ENCODE measurements at regions not wholly inside any gene's neighbourhood (a gene's known extent, or its start where the extent isn't known, plus 50 kb on each side); places are given as distances from the start of the nearest gene placed in this dataset.

DNA sequence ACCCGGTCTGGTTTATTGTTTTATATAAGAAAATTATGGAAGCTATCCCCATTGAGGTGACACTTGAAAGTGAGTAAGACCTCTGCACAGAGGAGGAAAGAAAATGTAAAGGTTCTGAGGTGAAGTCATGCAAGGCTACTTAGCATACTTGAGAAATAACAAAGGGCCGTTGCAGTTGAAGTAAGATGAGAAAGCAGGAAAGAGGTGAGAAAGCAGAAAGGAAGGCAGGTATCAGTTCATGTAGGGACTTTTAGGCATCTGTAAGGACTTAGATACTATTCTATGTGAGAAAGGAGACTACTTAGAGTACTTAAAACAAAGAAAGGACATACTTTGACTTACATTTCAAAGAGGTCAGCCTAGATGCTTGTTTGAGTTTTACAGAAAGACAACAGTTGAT, 84.7 kb downstream of the CASP12 start:
- FAIRE-seq (no peak), DNase-seq (ENCODE audit: low read depth, low spot score) (no peak)

DNA sequence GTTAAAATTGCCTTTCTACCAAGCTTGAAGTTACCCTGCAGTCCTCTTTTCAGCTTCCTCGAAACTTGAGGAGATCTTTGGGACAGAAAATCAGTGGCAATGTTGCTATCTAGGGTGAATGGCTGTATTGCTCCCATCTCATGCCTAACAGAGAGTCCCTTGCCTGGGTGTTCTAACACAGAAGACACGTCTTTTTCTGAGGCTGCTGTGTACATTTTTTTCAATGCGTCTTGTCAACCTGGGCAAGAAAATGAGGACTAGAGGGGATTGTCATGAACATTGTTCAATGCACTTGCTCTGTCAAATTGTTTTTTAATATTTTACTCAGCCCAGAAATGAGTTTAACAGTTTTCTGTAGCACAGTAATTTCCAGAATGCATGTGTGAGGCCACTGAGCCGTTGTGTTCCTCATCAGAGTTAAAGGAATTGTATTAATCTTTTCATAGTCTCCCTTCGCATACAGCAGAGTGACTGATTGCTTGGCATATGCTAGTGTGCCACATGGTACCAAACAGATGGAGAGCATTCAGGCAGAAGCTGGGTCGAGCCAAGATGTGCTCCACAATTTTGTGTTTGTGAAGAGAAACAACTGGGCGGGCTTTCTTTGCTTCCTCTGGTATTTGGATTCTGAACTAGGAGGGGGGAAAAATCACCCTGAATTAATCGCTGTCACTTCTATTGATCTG, 86.0 kb downstream of the CASP12 start:
- dilution Hi-C loops (cut with MboI; ENCODE audit: extremely low pct_ligation_motif_present, low sequenced_read_pairs), result no loop called here
- DNase-seq (ENCODE audit: low read depth, low spot score) (no peak), FAIRE-seq (no peak)
- H3K9me3 ChIP-seq (ENCODE audit: control insufficient read depth, low read depth, low read length), result no peaks in the 10 kb centered on the region
- no peak overlapping the region for H3K9ac ChIP-seq (ENCODE audit: control insufficient read depth, extremely low read depth, insufficient read depth, low read length)
- no peak overlapping the region for H3K4me3 ChIP-seq (ENCODE audit: control insufficient read depth in 2 of 3, extremely low read depth in 1 of 3, insufficient read depth in 2 of 3, low read depth in 1 of 3, low read length in 3 of 3)
- no peaks in the 10 kb centered on the region for H4K20me1 ChIP-seq (ENCODE audit: control insufficient read depth, extremely low read depth, insufficient read depth, low read length)
- H3K79me2 ChIP-seq (ENCODE audit: control insufficient read depth, insufficient read depth, low read length), result no peaks in the 10 kb centered on the region
- H3K4me1 ChIP-seq (ENCODE audit: control insufficient read depth, extremely low read depth, insufficient read depth, low read length), result no peaks in the 10 kb centered on the region
- H3K9me1 ChIP-seq (ENCODE audit: control insufficient read depth, extremely low read depth, insufficient read depth, low read length), result no peaks in the 10 kb centered on the region
- TF ChIP-seq, protein P1, sequence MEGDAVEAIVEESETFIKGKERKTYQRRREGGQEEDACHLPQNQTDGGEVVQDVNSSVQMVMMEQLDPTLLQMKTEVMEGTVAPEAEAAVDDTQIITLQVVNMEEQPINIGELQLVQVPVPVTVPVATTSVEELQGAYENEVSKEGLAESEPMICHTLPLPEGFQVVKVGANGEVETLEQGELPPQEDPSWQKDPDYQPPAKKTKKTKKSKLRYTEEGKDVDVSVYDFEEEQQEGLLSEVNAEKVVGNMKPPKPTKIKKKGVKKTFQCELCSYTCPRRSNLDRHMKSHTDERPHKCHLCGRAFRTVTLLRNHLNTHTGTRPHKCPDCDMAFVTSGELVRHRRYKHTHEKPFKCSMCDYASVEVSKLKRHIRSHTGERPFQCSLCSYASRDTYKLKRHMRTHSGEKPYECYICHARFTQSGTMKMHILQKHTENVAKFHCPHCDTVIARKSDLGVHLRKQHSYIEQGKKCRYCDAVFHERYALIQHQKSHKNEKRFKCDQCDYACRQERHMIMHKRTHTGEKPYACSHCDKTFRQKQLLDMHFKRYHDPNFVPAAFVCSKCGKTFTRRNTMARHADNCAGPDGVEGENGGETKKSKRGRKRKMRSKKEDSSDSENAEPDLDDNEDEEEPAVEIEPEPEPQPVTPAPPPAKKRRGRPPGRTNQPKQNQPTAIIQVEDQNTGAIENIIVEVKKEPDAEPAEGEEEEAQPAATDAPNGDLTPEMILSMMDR (optimal IDR thresholded peaks at IDR 0.05 in 1 of 3, IDR thresholded peaks at IDR 0.05 in 1 of 3, conservative IDR thresholded peaks at IDR 0.05 in 1 of 3; ENCODE audit: extremely low read depth in 1 of 3, insufficient read depth in 2 of 3, low read length in 3 of 3), result no peak
- H2AFZ ChIP-seq (ENCODE audit: control insufficient read depth, low read length), result no peak overlapping the region
- no peak overlapping the region for H3K27ac ChIP-seq (ENCODE audit: control insufficient read depth, insufficient read depth, low read length)
- no peaks in the 10 kb centered on the region for H3K27me3 ChIP-seq (ENCODE audit: control insufficient read depth, extremely low read depth, insufficient read depth, low read length)
- H3K4me2 ChIP-seq (ENCODE audit: control insufficient read depth, extremely low read depth, insufficient read depth, low read depth, low read length), result no peak overlapping the region
- no peaks in the 10 kb centered on the region for H3K36me3 ChIP-seq (ENCODE audit: control insufficient read depth in 2 of 2, extremely low read depth in 1 of 2, insufficient read depth in 2 of 2, low read length in 2 of 2)

More for the DNA sequence above, 84.7 kb downstream of the CASP12 start:
- H3K9me3 ChIP-seq (ENCODE audit: control insufficient read depth, low read depth, low read length), result no peaks in the 10 kb centered on the region
- no peaks in the 10 kb centered on the region for H3K4me1 ChIP-seq (ENCODE audit: control insufficient read depth, extremely low read depth, insufficient read depth, low read length)
- H3K9ac ChIP-seq (ENCODE audit: control insufficient read depth, extremely low read depth, insufficient read depth, low read length), result no peak overlapping the region
- no peak overlapping the region for H3K4me2 ChIP-seq (ENCODE audit: control insufficient read depth, extremely low read depth, insufficient read depth, low read depth, low read length)
- dilution Hi-C loops (cut with MboI; ENCODE audit: extremely low pct_ligation_motif_present, low sequenced_read_pairs), result no loop called here
- H3K27me3 ChIP-seq (ENCODE audit: control insufficient read depth, extremely low read depth, insufficient read depth, low read length), result no peaks in the 10 kb centered on the region
- H4K20me1 ChIP-seq (ENCODE audit: control insufficient read depth, extremely low read depth, insufficient read depth, low read length), result no peaks in the 10 kb centered on the region
- H2AFZ ChIP-seq (ENCODE audit: control insufficient read depth, low read length), result no peak overlapping the region
- H3K9me1 ChIP-seq (ENCODE audit: control insufficient read depth, extremely low read depth, insufficient read depth, low read length), result no peaks in the 10 kb centered on the region
- no peak overlapping the region for H3K27ac ChIP-seq (ENCODE audit: control insufficient read depth, insufficient read depth, low read length)
- TF ChIP-seq, protein P1 (optimal IDR thresholded peaks at IDR 0.05 in 1 of 3, IDR thresholded peaks at IDR 0.05 in 1 of 3, conservative IDR thresholded peaks at IDR 0.05 in 1 of 3; ENCODE audit: extremely low read depth in 1 of 3, insufficient read depth in 2 of 3, low read length in 3 of 3), result no peak
- TF ChIP-seq EZH2 (IDR thresholded peaks at IDR 0.05; ENCODE audit: low read length), result no peak
- H3K79me2 ChIP-seq (ENCODE audit: control insufficient read depth, insufficient read depth, low read length), result no peaks in the 10 kb centered on the region
- H3K4me3 ChIP-seq (ENCODE audit: control insufficient read depth in 2 of 3, extremely low read depth in 1 of 3, insufficient read depth in 2 of 3, low read depth in 1 of 3, low read length in 3 of 3), result no peak overlapping the region
- no peaks in the 10 kb centered on the region for H3K36me3 ChIP-seq (ENCODE audit: control insufficient read depth in 2 of 2, extremely low read depth in 1 of 2, insufficient read depth in 2 of 2, low read length in 2 of 2)
